Stimulated activated CD4-positive, alpha-beta T cell treated with anti-CD3 and anti-CD28 coated beads, Interleukin-4, amount 100 ng/mL, for 1 hour (primary cell): ENCODE measurements at regions not wholly inside any gene's neighbourhood (a gene's known extent, or its start where the extent isn't known, plus 50 kb on each side); places are given as distances from the start of the nearest gene placed in this dataset.

Experiments used
- DNase-seq: peaks from one replicate; pipeline ENCODE4 v3.0.0-alpha.2; 2020

DNA sequence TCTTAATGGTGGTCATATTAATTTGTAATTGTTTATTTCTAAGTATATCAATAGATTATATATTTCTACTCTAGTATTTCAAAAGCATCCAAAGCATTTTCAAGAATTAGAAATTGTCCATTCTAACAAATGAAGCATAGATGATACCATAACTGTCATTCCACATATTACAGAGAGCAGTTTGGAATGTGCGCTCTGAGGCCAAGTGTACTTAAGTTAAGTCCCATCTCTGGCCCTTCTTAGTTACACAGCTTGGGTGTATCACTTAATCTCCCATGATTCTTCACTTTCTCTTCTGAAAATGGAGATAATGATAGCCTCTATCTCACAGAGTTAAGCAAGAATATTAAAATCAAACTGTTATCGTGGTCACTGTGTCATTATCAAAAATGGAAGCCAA, 281.1 kb downstream of the MRPL39 start:
- no peak for DNase-seq

DNA sequence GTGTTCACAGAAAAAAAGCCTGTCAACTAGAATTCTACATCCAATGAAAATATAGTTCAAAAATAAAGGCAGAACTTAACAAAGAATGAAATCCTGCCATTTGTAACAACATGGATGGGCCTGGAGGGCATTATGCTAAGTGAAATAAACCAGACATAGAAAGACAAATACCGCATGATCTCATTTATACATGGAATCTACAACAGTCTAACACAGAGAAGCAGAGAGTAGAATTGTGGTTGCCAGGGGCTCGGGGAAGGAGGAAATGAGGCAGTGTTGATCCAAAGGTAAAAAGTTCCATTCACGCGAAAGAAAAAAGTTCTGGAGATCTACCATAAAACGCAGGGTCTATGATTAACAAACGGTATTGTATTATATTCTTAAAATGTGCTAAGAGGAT, 282.6 kb downstream of the MRPL39 start:
- DNase-seq = no peak

DNA sequence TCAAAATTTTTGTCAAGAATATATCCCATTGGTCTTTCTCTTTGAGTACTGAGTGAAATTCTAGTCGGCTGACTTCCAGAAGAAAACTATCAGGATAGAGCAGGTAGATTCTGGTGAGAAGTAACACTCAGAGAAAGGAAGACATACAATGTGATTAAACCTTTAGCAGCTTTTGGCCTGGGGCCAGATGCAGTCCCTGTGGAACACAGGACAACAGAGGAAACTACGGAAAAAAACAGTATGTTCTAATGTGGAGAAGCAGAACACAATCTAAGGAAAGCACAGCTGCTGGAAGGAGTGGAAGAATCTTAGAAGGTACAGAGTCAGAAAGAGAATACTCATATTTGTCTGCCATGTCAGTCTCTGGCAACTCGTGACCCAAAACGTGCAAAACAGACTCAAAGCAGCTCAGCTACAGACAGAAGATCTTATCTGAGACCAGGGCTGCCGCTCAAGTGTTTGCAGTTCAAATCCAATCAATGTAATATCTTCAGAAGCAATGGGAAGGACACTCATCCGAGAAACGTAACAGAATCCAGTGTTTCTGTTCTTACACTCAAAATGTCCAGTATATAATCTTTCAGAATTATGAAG, 283.8 kb downstream of the MRPL39 start:
- no peak for DNase-seq

DNA sequence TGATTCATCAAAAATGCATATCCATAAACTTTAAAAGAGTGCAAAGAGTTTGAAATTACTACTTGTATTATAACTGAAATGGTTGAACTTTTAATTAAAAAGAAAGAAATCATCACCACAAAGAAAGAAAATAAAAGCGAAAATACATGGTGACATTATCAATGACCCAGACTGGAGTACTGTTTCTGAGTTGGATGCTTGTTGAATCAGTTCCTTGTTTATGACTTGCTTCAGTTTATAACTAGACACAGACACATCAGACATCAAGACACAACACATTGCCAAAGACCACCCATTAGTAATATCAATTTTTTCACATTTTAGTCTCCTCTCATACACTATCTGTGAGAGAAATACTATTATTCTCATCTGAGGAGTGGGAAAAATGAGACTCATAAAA, 293.0 kb downstream of the MRPL39 start:
- DNase-seq = no peak

DNA sequence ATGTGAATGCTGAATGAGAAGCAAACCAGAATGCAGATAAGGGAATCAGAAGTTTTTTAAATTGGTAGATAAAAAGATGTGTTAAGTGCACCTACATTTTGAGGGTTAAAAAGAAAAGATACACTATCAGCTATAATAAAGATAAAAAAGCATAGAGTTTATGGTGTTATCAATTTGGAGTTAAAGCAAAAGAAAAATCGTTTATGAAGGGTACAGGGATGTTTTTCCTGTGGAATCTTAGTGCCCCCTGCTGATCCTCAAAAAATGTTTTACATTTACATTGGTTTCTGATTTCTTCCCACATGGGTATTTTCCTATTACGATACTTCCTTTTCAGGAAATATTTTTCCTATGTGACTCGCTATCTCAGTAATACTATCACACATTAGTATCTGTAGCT, 293.5 kb downstream of the MRPL39 start:
- no peak for DNase-seq

DNA sequence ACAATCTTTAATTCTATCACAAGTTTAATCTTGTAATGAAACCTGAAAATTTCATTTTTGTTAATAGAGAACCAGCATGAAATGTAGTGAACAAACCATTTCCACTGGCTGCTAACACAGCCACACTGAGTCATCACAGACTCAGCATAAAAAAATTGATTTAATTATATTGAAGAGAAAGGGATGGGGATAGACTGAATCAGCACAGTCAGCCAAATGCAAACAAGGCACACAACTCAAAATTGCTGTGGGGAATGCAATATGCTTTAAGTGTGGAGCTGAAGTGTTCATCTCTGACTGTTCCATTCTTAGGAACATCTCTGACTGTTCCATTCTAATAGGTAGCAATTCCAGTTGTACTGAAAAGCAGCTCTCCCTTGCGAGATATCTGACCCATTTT, 299.8 kb downstream of the MRPL39 start:
- no peak for DNase-seq

DNA sequence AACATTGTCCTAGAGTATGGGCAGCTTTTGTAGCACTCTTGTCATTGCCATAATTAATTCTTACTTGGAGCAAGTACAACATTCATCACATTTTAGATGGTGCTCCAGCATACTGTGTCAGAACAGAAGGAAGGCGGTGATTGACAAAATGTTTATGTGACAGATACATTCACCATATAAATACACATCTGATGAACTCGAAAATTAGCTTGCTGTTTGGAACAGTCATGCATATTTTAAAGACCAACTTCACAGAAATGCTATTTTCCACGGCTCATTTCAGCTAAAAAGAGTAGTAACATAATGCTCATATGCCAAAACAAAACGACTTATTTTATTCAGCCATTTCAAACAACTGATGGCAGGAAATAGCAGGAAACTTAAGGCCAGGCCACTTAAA, 302.7 kb downstream of the MRPL39 start:
- DNase-seq = no peak

DNA sequence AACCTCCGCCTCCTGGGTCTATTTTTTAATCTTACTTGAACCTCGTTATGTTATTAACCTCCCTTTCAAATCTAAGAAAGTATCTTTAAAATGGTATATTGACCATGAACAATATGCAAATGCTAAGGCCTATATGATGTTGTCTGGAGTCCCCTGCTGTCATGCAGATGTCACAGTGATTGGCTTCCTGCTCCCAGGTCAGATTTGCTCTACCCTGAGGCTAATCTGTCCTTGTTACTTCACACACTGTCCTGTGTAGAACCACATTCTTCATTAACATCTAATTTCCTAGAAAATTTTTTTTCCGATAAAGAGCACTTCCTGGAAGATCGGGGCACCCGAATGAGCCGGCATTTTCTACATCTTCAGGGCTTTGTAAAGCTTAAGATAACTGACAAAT, 306.6 kb downstream of the MRPL39 start:
- no peak for DNase-seq

DNA sequence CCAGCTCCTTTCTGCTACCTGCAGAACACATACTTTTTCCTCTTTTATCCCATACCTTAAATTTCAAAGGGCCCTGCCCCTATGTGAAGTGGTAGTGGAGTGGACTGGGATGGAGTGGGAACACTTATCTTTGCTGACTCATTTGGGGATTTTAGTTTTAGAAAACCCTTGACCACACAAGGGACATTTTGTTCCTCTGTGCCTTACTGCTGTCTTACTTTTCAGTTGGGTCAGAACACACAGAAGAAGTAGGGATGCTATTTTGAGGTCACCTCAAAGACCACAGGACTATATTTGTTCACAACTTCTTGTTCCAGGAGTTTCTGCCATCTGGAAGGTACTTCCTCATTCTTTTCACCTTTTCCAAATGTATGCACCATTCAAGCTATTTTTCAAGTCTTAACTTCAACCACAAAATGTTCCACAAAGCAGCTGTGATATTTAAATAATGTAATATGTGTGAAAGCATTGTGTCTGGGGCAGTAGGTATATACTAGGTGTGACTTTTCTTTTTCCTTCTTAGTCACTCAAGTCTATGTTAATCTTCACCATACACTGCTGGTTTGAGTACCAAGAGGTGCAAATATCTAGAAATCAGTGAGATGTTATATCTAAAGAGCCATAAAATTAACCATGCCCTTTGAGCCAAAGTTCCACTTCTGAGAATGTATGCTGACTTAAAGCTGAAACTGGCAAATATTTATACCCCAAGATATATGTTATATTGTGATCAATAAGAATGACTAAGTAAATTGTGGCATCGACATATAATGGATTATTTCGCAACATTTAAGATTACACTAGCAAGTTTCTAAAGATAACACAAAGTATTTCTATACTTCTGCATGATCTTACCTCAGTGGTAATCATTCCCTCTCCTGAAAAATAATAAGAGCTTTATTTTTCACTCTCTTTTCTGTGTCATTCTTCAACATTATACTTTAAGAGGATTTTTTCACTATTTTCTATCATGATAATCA, 308.5 kb downstream of the MRPL39 start:
- no peak for DNase-seq

DNA sequence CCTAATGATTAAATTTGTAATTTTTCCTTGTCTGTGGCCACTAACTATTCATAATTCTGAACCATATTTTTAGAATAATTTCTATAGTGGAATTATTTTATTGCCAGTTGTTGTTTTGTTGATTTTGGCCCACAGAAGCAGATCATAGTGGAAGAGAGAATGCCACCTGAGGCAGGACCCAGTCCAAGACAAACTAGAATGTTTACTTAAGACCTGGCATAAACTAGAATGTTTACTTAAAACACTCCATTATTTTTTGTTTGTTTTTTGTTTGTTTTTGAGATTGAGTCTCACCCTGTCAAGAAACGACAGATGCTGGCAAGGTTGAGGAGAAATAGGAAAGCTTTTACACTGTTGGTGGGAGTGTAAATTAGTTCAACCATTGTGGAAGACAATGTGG, 310.2 kb downstream of the MRPL39 start:
- no peak for DNase-seq

DNA sequence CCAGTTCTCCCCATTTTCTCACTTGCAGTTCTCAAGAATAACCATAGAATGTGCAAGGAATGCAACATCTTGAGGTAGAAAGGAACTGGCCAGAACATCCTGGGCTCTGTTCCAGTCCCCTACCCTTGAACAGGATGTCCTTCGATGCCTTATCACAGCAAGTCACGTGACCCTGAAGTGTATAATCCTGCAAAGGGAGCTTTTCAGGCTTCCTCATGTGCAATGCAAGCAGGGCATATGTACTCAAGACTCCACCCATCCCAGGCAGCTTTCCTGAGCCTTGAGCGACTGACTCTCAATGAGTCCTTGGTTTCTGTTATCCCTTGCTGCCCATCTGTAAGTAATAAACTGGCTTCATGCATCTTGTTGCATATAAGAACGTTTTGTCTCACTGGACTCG, 311.0 kb downstream of the MRPL39 start:
- DNase-seq = no peak

DNA sequence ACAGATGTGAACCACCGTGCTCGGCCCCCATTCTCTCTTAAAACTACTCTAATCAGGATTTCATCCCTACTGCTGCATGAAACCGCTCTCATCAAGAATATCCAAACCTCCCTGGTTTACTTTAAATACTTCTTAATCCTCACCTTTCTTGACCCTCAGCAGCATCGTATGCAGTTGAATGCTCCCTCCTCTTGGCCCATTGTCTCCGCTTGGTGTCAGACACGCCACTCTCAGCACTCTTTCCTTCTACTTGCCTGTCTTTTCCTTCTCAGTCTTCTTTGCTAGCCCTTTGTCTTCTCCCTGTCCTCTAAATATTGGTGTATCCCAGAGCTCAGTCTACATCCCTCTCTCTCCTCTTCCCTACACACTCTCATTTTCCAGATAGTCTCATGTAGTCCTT, 314.9 kb downstream of the MRPL39 start:
- no peak for DNase-seq

DNA sequence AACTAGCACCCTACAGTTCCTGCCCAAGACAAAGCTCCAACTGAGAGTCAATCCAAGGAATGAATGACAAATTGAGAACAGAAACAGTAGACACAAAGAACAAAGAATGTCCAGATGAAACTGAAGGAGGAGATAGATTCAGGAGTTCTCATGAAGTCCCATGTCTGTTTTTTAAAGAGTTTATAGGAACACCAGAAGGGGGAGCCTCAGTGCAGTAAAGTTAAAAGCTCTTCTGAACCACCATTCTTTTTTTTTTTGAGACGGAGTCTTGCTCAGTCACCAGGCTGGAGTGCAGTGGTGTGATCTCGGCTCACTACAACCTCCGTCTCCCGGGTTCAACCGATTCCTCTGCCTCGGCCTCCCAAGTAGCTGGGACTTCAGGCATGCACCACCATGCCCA, 323.6 kb downstream of the MRPL39 start:
- DNase-seq = no peak

DNA sequence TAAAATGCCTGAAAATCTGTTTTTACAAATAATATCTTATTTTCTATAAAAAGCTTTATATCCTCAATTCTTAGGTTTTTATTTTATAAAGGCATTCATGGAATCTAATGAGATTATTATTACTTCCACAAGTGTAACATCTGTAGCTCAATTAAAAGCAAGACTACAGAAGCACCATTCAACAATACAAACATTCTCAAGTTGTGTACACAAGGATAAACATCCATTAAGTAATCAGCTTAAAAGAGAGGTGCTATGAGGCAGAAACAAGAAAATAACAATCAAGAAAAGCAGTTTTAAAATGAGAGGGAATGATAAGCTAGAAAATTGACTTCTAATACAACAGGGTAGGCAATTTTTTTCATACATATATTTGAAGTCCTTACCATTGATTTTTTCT, 326.1 kb downstream of the MRPL39 start:
- DNase-seq = no peak

DNA sequence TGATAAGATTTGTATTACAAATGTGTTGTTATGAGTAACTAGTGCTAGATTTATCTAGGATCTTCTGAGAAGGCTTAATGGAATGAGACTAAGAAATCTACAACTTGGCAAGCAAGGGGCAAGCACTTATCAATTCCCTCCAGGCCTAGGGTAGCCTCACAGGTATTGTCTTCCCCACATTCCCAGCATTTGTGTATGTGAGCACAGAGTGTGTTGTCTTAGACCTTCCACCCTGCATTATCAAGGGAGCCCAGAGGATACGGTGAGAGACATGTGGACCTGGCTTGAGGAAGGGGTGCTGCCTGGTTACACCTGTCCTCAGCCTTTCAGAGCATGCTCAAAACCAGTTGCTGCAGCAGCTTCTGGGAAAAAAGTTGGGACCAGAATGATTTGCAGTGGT, 327.2 kb downstream of the MRPL39 start:
- no peak for DNase-seq

DNA sequence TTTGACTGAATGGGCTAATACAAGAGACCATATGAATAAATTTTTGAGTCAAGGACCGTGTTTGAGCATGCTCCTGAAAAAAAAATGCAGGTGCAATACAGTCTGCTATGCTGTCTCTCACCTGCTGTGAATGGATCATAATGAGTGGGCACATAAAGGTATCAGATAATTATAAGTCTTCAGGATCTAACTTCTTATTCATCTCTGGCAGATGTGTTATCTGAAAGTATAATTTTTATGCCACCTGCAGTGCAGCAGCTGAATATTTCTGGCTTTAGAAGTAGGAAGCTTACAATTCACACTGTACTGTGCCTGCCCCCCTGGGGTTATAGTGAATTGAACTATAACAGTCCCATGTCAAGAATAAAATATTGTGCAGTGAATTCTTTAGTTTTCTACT, 333.3 kb downstream of the MRPL39 start:
- DNase-seq = no peak

DNA sequence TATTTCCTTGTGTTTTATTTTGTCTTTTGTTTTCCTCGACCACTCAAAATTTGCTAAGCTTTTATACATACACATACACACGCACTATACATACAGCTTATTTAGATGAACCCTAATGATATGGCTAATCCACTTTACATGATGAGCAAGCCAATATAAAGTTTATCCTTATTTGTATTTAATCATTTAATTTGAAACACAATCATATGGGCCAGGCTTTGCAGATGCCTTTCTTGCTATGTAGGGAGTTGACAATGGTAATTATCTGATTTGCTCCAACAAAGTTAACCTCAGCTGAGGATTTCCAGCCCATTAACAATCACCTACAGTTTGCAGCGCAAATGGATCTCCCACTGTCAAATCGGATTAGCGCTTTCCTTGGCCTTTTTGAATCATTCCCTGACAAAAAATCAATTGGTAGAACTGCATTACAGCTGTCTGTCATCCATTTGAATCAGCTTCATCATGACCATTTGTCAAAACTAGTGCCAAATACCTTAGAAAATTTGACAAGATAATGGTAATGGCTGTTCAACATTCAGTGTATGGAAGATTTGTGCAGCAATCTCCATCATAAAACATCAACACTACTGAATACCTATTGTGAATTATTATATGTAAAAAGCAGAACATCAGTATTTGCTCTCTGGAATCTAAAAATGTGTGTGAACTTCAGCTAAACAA, 352.6 kb downstream of the MRPL39 start:
- DNase-seq = no peak

DNA sequence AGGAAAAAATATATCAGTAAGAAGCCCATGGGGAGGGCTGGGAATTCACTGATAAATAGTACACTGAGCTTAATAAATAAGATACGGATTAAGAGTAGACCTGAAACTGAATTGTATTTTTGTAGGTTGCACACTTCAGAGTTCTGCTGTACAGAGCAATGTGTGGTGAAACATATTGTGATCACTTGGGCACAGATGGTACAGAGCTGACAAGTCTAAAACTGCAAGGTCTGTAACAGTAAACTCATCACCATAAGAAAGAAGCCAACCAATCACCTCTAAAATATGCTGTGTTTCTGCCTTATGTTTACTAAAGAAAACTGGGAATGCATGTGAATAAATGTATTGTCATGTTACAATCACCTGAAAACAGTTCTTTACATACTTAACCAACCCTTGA, 360.7 kb downstream of the MRPL39 start:
- no peak for DNase-seq

DNA sequence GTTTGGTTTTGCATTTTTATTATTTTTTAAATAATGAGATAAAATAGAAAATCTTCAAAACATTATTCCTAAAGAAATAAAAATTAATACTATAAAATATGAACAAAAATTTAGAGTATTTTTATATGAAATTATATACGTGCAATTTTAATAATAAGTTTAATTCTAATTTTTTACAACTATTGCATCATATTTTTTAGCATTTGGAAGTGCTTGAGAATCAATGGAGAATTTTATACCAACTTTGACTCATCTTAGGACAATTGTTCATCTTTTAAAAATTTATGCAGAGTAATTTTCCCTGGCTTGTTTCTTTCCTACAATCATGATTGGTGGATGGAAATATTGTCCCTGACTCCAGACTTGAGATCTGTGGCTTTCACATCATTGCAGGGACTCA, 362.5 kb downstream of the MRPL39 start:
- no peak for DNase-seq

DNA sequence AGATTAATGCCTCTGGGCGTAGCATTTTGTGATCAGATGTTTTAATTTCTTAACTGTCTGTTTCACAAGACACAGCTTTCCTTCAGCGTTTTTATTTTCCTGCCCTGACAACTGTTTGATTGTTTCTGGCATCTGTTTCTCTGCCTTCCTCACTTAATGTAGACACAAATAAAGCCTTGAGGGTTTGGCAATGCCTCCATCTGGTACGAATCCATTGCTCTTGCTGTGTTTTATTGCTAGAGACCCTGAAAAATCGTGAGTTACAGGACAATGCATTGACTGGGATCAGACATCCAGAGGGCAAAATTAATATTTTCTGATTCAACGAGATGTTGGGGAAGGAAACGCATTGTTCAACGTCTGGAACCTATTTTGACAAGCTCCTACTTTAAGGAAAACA, 363.5 kb downstream of the MRPL39 start:
- no peak for DNase-seq

DNA sequence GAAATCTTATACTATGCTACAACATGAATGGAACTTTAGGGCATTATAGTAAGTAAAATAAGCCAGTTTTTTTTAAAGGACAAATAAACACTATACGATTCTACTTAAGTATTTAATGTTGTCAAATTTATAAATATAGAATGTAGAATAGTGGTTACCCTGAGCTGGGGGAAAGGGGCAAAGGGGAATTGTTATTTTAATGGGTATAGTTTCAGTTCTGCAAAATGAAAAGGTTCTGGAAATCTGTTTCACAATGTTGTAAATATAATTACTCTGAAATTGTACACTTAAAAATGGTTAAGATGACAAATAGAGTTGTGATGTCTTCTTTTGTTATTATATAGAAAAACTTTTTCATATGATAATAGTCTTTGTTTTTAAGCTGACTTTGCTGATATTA, 366.3 kb downstream of the MRPL39 start:
- DNase-seq = no peak

DNA sequence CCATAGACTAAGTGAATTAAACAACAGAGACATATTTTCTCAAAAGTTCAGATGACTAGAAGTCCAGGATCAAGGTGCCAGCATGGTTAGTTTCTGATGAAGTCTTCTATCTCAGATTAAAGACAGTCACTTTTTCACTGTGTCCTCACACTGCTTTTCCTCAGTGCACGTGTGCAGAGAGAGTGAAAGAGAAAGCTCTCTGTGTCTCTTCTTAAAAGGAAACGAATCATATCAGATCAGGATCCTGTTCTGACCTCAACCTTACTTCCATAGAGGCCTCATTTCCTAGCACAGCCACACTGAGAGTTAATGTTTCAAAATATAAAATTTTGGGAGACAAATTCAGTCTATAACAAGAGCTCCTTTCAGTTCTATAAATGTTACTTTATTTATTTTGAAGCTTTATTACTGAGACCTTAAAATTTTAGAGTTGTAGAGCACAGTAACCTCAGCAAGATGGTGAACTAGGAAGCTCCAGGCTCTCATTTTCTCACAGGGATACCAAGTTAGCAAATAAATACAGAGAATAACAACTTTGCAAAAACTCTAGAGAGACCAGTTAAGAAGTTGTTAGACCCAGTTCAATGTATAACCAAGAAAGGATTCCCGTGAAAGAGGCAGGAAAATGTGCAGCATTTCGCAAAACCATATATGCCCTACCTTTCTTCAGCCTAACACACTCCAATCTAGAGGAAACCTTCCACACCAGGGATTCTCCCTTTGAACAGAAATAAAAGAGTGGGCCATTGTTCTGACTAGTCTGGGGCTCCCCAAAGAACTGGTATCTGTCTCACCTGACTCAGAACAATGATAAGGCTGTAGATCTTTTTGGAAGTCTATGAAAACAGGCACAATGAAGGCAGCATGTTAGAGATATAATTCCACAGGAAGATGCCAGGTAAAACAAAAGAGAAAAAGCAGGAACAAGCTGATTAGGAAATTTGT, 372.2 kb downstream of the MRPL39 start:
- no peak for DNase-seq

DNA sequence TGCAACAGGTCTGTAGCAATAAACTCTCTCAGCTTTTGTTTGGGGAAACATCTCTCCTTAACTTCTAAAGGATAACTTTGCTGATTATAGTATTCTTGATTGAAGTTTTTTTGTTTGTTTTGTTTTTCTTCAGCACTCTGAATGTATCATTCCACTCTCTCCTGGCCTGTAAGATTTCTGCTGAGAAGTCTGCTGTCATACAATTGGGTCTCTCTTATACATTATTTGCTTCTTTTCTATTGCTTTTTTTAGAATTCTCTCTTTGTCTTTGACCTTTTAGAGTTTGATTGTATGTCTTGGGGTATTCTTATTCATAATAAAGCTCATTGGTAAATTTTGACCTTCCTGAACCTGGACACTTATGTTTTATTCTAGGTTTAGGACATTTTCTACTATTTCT, 386.3 kb downstream of the MRPL39 start:
- DNase-seq = no peak
